Tongue (tissue), 1 donor: ENCODE measurements at regions not wholly inside any gene's neighbourhood (a gene's known extent, or its start where the extent isn't known, plus 50 kb on each side); places are given as distances from the start of the nearest gene placed in this dataset.

Source experiments
- DNase-seq: peaks from one replicate; pipeline ENCODE4 v3.0.0-alpha.2; 2015

DNA sequence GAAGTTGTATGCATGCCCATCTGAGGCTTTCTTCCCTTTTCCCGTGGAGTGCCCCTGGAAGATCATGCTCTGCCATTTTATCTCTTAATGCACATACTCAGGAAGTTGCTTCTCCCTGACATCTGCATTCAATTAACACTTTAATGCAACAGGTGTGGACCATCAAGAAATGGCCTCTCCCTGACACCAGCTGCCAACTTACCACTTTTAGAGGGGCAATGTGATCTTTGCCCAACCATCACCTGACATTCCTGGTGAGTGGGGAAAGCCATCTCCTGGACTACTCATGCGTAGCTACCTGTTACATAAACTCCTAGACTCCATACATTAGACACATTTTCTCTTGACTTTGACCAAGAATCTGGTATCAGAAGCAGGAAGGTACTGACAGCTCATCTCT, 1450.4 kb upstream of the CDH9 start:
- no peak for DNase-seq

- DNase-seq: no peak
Observed at GRCh38 chr5:28483327-28484025, 1445.1 kb upstream of the CDH9 start.

DNA sequence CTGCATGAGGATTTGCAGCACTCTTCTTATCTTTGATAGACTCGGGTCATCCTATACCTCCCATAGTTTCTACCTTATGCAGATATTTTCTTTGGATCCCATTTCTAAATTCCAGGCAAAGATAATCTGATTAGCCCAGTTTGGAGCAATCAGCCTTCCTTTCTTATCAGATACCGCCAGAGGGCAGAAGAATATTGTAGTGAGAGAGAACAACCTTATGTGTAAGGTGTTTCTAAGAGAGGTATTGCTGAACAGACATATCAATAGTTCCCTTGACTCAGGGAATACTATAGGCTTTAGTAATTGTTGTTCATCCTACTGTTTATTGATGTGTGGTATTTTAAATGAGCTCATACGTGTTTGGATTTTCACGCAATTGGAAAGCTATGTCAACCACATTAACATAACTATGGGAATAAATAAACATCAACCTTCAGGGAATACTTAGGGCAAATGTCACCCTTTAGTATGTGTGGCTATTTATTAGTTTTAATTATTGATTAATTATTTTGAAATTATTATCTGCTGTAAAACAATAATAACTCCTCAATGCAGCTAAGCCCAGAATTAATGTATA, 1435.2 kb upstream of the CDH9 start:
- DNase-seq: no peak

- no peak for DNase-seq
Observed at GRCh38 chr5:28468166-28468565, 1429.8 kb upstream of the CDH9 start.

DNA sequence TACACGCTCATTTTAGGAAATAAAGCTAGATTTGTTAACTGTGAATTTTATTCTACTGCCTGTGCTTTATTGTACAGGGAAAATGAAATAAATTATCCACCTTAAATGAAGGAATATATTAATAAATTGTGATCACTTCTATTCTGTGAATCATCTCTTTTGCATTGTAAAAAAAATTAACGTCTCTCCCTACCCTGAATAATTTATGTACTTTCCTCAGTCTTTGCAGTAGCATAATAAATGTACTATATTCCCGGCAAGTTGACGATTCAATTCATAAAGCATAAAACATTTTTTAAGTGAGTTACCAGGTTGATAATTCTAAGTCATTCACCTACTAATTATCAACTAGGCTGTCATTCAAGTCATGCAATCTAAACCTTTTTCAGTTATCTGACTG, 1425.3 kb upstream of the CDH9 start:
- DNase-seq: no peak

- DNase-seq: no peak
Observed at GRCh38 chr5:28451483-28451882, 1413.1 kb upstream of the CDH9 start.

GRCh38 chr5:28450997-28451396, 1412.6 kb upstream of the CDH9 start:
- no peak for DNase-seq

GRCh38 chr5:28448791-28449190, 1410.4 kb upstream of the CDH9 start:
- DNase-seq: no peak

DNA sequence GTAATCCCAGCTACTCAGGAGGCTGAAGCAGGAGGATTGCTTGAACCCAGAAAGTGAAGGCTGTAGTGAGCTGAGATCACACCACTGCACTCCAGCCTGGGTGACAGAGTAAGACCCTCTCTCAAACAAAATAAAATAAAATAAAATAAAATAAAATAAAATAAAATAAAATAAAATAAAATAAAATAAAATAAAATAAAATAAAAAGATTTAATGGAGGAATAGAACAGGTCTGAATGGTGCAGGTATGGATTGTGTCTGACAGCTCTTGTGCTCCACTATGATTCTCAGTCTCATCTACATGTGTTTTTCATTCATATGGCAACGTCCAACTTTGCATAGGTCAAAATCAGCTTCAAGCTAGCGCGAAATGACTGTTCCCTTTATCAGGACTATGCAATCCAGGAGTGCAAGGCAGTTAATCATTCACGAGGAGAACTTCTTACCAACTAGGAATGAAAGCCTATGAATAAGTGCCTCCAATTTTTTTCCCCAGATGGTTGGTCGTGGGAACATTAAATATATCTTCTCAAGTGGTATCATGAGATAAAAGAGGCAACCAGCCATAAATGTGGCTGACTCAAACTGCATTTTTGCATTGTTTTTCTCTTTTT, 1392.3 kb upstream of the CDH9 start:
- no peak for DNase-seq

DNA sequence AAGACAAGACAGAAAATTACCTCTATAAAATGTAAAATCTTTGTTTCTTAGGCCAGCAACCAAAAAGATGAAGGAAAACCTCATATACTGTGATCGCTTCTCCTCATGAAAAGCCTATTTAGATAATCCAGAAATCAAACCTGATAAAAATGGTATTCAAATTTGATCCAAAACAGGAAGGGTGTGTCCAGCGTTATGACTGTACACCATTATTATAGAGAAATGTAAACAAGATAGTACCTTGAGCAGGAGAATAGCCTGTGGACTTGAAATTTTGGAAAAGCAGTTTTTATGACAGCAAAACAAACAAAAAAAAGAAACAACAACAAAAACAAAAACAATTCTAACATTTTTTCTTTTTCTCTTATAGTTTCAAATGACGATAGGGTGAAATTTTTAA, 1382.8 kb upstream of the CDH9 start:
- no peak for DNase-seq

GRCh38 chr5:28415791-28416443, 1377.5 kb upstream of the CDH9 start:
- DNase-seq: no peak

DNA sequence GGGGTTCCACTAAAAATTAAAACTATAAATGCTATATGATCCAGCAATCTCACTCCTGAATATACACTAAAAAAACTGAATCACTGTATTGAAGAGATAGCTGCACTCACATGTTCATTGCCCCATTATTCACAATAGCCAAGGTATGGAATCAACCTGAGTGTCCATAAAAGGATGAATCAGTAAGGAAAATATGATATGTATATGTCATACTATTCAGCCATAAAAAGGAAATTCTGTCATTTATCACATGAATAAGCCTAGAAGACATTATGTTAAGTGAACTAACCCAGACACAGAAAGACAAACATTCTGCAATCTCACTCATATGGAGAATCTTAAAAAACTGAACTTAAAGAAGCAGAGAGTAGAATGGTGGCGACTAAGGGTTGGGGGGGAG, 1376.2 kb upstream of the CDH9 start:
- no peak for DNase-seq

GRCh38 chr5:28408651-28409050, 1370.3 kb upstream of the CDH9 start:
- no peak for DNase-seq

DNA sequence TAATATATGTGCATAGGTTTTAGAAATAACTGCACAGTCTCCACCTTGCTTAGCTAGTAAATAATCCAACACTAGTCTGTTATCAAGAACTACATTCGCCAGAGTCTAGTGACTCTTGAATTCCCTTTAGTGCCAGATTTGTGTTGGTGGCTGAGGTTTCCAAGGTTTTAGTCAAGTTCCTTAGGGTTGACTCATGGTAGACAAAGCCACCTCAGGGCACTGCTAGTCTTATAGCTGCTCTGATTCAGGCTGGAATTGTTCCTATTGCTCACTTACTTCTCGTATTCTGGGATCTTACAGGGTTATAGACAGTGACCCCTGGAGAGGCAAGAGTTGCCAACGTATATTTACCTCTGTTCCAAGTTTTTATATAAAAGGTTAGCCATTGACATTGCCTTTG, 1369.8 kb upstream of the CDH9 start:
- no peak for DNase-seq

- no peak for DNase-seq
Observed at GRCh38 chr5:28404363-28405071, 1366.1 kb upstream of the CDH9 start.

DNA sequence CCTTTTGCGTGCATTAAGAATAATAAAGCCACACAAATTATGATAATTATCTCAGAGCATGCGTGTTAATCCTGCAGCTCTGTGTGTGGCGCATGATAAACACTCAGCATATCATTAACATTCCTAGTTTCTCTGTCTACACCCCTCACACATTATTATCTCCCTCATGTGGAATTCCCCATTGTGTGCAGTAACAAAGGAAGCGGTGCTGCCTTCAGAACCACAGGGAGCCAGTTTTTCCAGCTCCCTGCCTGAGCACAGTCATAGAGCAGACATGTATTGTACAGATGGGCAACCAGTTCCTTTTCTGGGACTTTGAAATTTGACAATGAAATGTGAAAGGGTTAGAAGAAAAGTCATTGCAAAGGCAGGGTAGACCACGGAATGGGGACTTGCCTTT, 1365.5 kb upstream of the CDH9 start:
- no peak for DNase-seq

- no peak for DNase-seq
Observed at GRCh38 chr5:28402590-28403301, 1364.4 kb upstream of the CDH9 start.

- DNase-seq: peak; percentile 3
Observed at GRCh38 chr5:28400076-28400475, 1361.7 kb upstream of the CDH9 start.

DNA sequence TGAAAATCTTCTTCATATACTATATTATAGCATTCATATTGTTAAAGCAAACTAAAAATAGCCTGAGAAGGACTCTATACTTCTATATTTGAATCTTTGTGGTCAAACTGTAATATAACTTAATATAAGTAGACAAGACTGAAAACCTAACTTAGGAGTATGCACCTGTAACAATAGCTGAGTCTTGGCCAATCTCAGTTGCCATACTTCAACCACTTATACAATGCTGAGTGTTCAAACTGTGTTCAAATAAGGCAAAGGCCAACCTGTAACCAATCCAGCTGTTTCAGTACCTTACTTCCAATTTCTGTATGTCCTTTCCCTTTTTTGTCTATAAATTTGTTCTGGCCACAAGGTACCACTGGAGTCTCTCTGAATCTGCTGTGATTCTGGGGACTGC, 1360.8 kb upstream of the CDH9 start:
- no peak for DNase-seq

DNA sequence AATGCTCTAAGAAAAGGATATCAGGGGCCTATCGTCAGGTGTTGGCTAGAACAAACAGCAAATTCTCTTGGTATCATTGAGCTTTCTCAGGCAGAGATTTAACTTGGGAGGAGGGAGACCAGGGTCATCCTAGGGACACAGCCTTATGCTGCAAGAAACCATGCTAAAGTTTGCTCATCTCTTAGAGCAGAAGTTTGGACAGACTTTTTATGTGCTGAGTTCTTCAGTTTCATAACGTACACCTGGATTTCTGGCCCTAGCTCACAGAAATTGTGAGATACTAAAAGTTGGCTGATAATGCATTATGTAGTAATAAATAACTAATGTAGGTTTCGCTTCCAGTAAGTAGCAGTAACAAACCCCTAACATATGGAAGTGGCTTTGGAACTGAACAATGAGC, 1359.8 kb upstream of the CDH9 start:
- DNase-seq: no peak

DNA sequence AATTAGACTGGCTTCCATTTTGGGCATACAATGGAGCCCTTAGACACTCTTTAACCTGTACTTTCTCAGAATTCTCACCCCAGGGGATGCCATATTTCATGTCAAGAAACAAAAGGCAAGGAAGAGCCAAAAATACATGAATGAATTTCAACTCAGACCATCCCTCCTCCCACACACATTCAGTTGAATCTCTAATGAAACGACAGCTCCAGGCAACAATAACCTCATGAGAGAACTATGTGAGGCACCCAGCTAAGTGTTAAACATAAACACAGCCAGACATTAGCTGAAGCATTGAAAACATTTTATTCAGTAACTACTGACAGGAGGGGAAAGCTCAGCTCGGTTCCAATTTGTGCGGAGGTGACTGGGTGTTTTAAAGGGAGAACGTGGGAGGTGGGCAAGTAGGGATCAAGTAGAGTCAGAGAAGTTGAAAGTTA, 1359.1 kb upstream of the CDH9 start:
- DNase-seq: peak; percentile 17

DNA sequence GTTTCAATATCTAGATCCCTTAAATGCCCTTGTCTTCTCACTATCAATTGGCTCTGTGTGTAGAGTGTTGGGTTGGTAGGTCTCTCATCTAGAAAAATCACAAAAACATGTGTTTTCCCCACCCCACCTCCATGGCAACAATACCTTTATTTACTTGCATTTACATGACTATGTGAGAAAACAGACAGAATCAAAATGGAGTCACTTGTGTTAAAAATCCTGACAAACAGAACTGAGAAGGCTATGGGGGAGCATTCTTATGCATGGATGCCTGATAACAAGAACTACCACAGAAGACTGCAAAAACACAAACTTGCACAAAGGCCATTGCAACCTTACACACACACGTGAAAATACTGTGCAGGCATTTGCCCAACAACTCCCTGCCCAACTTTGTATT, 1352.9 kb upstream of the CDH9 start:
- DNase-seq: no peak
